ENCODE measurements at regions not wholly inside any gene's neighbourhood (a gene's known extent, or its start where the extent isn't known, plus 50 kb on each side); places are given as distances from the start of the nearest gene placed in this dataset.

DNA sequence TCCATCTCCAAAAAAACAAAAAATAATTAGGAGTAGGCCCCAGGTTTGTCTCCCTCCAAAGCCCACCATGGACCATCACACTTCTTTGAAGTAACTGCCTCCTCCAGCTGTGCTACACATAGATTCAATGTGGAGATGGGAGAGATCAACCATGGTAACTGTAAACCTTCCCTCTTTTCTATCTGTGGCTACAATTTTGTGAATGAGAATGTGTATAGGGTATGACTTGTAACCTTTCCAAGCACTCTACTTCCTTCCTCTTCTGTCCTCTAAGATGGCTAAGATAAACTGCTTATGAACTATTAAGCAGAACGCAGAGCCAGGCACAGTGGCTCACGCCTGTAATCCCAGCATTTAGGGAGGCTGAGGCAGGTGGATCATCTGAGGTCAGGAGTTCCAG lies 55.5 kb upstream of the ATP11B start:
- Histone ChIP-seq H3K4me2 (ENCODE audit: low read length) (no peak overlapping the region), H2AFZ (ENCODE audit: low read length) (no peak overlapping the region), H3K9me3 (ENCODE audit: low read length) (no peaks in the 10 kb centered on the region), H3K9ac (ENCODE audit: low read length) (no peak overlapping the region), H3K4me3 (ENCODE audit: low read depth, low read length, poor library complexity, severe bottlenecking) (no peak overlapping the region), H3K36me3 (ENCODE audit: insufficient read depth, low read length) (no peaks in the 10 kb centered on the region), H3K27ac (ENCODE audit: low read depth, low read length, poor library complexity, severe bottlenecking) (no peak overlapping the region), H3F3A (ENCODE audit: insufficient read depth, low read length) (no peaks in the 10 kb centered on the region), H3K4me1 (ENCODE audit: insufficient read depth, low read length, severe bottlenecking) (no peaks in the 10 kb centered on the region), H4K20me1 (ENCODE audit: insufficient read depth, low read length) (no peaks in the 10 kb centered on the region), H3K27me3 (ENCODE audit: insufficient read depth, low read length) (no peaks in the 10 kb centered on the region), H3K79me2 (ENCODE audit: insufficient read depth, low read length) (no peaks in the 10 kb centered on the region), H3K9me2 (ENCODE audit: low read depth, low read length) (no peaks in the 10 kb centered on the region)
- TF ChIP-seq CTCF (IDR thresholded peaks at IDR 0.05; ENCODE audit: low read length), result no peak
- TF ChIP-seq EZH2 (IDR thresholded peaks at IDR 0.05; ENCODE audit: borderline replicate concordance, low read length), result no peak

- Histone ChIP-seq H3K79me2 (ENCODE audit: insufficient read depth, low read length) (no peaks in the 10 kb centered on the region), H3K4me1 (ENCODE audit: insufficient read depth, low read length, severe bottlenecking) (no peaks in the 10 kb centered on the region), H4K20me1 (ENCODE audit: insufficient read depth, low read length) (no peaks in the 10 kb centered on the region), H3K27ac (ENCODE audit: low read depth, low read length, poor library complexity, severe bottlenecking) (no peak overlapping the region), H3F3A (ENCODE audit: insufficient read depth, low read length) (no peaks in the 10 kb centered on the region), H3K9ac (ENCODE audit: low read length) (no peak overlapping the region), H3K36me3 (ENCODE audit: insufficient read depth, low read length) (no peaks in the 10 kb centered on the region), H3K9me2 (ENCODE audit: low read depth, low read length) (no peaks in the 10 kb centered on the region), H2AFZ (ENCODE audit: low read length) (no peak overlapping the region), H3K4me3 (ENCODE audit: low read depth, low read length, poor library complexity, severe bottlenecking) (no peak overlapping the region), H3K4me2 (ENCODE audit: low read length) (no peak overlapping the region), H3K27me3 (ENCODE audit: insufficient read depth, low read length) (no peaks in the 10 kb centered on the region), H3K9me3 (ENCODE audit: low read length) (no peaks in the 10 kb centered on the region)
- TF ChIP-seq EZH2 (IDR thresholded peaks at IDR 0.05; ENCODE audit: borderline replicate concordance, low read length), result no peak
- no peak for TF ChIP-seq CTCF (IDR thresholded peaks at IDR 0.05; ENCODE audit: low read length)
Measured at GRCh38 chr3:182738583-182739411, 54.5 kb upstream of the ATP11B start.

- Histone ChIP-seq H3K36me3 (ENCODE audit: insufficient read depth, low read length) (no peaks in the 10 kb centered on the region), H3K4me2 (ENCODE audit: low read length) (no peak overlapping the region), H3K4me3 (ENCODE audit: low read depth, low read length, poor library complexity, severe bottlenecking) (no peak overlapping the region), H3K27ac (ENCODE audit: low read depth, low read length, poor library complexity, severe bottlenecking) (no peak overlapping the region), H3K9me2 (ENCODE audit: low read depth, low read length) (no peaks in the 10 kb centered on the region), H2AFZ (ENCODE audit: low read length) (no peak overlapping the region), H3K9me3 (ENCODE audit: low read length) (no peaks in the 10 kb centered on the region), H3K27me3 (ENCODE audit: insufficient read depth, low read length) (no peaks in the 10 kb centered on the region), H4K20me1 (ENCODE audit: insufficient read depth, low read length) (no peaks in the 10 kb centered on the region), H3F3A (ENCODE audit: insufficient read depth, low read length) (no peaks in the 10 kb centered on the region), H3K4me1 (ENCODE audit: insufficient read depth, low read length, severe bottlenecking) (no peaks in the 10 kb centered on the region), H3K9ac (ENCODE audit: low read length) (no peak overlapping the region), H3K79me2 (ENCODE audit: insufficient read depth, low read length) (no peaks in the 10 kb centered on the region)
- no peak for TF ChIP-seq CTCF (IDR thresholded peaks at IDR 0.05; ENCODE audit: low read length)
- TF ChIP-seq EZH2 (IDR thresholded peaks at IDR 0.05; ENCODE audit: borderline replicate concordance, low read length), result no peak
Measured at GRCh38 chr3:182739619-182740018, 53.7 kb upstream of the ATP11B start.

Data from OCI-LY1 (cell line).